Neural cell (in vitro differentiated cells): ENCODE measurements at regions not wholly inside any gene's neighbourhood (a gene's known extent, or its start where the extent isn't known, plus 50 kb on each side); places are given as distances from the start of the nearest gene placed in this dataset.

Experiments used
- H2AFZ ChIP-seq: fragments of 200-600, 300-800 bp; sonication (generic), shearing (Covaris generic); 2 replicates; pipeline ENCODE4 v1.6.0; 2014; ENCODE audit warnings: low read depth, mild to moderate bottlenecking, antibody characterized with exemption, low read length, moderate library complexity
- H3F3A ChIP-seq: fragments of 200-600 bp; shearing (Covaris generic); 2 replicates; pipeline ENCODE4 v1.6.1; 2016; ENCODE audit warnings: mild to moderate bottlenecking, moderate library complexity, mixed read lengths, antibody characterized with exemption, low read length; ENCODE audit not compliant: insufficient read depth, poor library complexity, severe bottlenecking
- H3K27ac ChIP-seq: fragments of 200-600, 300-800 bp; sonication (generic), shearing (Covaris generic); 2 replicates; pipeline ENCODE4 v1.5.1; 2014; ENCODE audit warnings: mild to moderate bottlenecking, low read length, moderate library complexity
- H3K27me3 ChIP-seq: fragments of 300-800, 200-600 bp; sonication (generic), shearing (Covaris generic); 2 replicates; pipeline ENCODE4 v1.6.0; 2014; ENCODE audit warnings: mild to moderate bottlenecking, low read depth, low read length, moderate library complexity; ENCODE audit not compliant: insufficient read depth
- H3K36me3 ChIP-seq: fragments of 300-800, 200-600 bp; sonication (generic), shearing (Covaris generic); 2 replicates; pipeline ENCODE4 v1.5.1; 2014; ENCODE audit warnings: mild to moderate bottlenecking, antibody characterized with exemption, low read length, moderate library complexity; ENCODE audit not compliant: insufficient read depth
- H3K4me2 ChIP-seq: fragments of 300-800, 200-600 bp; sonication (generic), shearing (Covaris generic); 2 replicates; pipeline ENCODE4 v1.6.0; 2014; ENCODE audit warnings: mild to moderate bottlenecking, low read length
- H3K4me3 ChIP-seq: fragments of 300-800, 200-600 bp; sonication (generic), shearing (Covaris generic); 2 replicates; pipeline ENCODE4 v1.5.1; 2014; ENCODE audit warnings: mild to moderate bottlenecking, low read length, moderate library complexity
- H3K79me2 ChIP-seq: fragments of 200-600 bp; shearing (Covaris generic); replicated peaks from 2 replicates; pipeline ENCODE4 v1.6.0; 2014; ENCODE audit warnings: mild to moderate bottlenecking, low read length, moderate library complexity; ENCODE audit not compliant: insufficient read depth
- H3K9ac ChIP-seq: fragments of 300-800, 200-600 bp; sonication (generic), shearing (Covaris generic); 2 replicates; pipeline ENCODE4 v1.6.1; 2016; ENCODE audit warnings: mild to moderate bottlenecking, low read length, mixed read lengths
- H3K9me2 ChIP-seq: fragments of 200-600 bp; shearing (Covaris generic); 2 replicates; pipeline ENCODE4 v1.6.1; 2016; ENCODE audit warnings: mild to moderate bottlenecking, low read length, mixed read lengths; ENCODE audit not compliant: insufficient read depth
- H3K9me3 ChIP-seq: fragments of 200-600, 300-800 bp; sonication (generic), shearing (Covaris generic); 2 replicates; pipeline ENCODE4 v1.6.1; 2016; ENCODE audit warnings: mild to moderate bottlenecking, mixed run types, low read length, moderate library complexity, mixed read lengths
- H4K20me1 ChIP-seq: fragments of 200-600 bp; shearing (Covaris generic); 2 replicates; pipeline ENCODE4 v1.6.1; 2016; ENCODE audit warnings: mild to moderate bottlenecking, mixed run types; ENCODE audit not compliant: insufficient read depth
- EP300 ChIP-seq: fragments of 450-650 bp; conservative IDR thresholded peaks from 2 replicates; pipeline ENCODE4 v1.6.1; 2014; ENCODE audit warnings: antibody characterized with exemption, mild to moderate bottlenecking, moderate library complexity; ENCODE audit not compliant: poor library complexity, severe bottlenecking
- EZH2 ChIP-seq: fragments of 200-600, 300-800 bp; shearing (Covaris generic), sonication (generic); IDR thresholded peaks from 2 replicates; pipeline ENCODE4 v1.6.1; 2014; ENCODE audit warnings: antibody characterized with exemption, low read length, borderline replicate concordance, mild to moderate bottlenecking; ENCODE audit not compliant: insufficient read depth, poor library complexity, severe bottlenecking
- MXI1 ChIP-seq: fragments of 450-650 bp; conservative IDR thresholded peaks from 2 replicates; pipeline ENCODE4 v1.6.1; 2014; ENCODE audit warnings: antibody characterized with exemption, mild to moderate bottlenecking; ENCODE audit not compliant: poor library complexity, severe bottlenecking
- POLR2AphosphoS5 ChIP-seq: IDR thresholded peaks from 2 replicates; pipeline ENCODE4 v1.6.1; 2012
- RAD21 ChIP-seq: fragments of 450-650 bp; conservative IDR thresholded peaks from 2 replicates; pipeline ENCODE4 v1.6.1; 2014; ENCODE audit warnings: antibody characterized with exemption, mild to moderate bottlenecking, moderate library complexity
- SMC3 ChIP-seq: fragments of 450-650 bp; conservative IDR thresholded peaks from 2 replicates; pipeline ENCODE4 v1.6.1; 2014; ENCODE audit warnings: antibody characterized with exemption, mild to moderate bottlenecking, moderate library complexity; ENCODE audit not compliant: poor library complexity
- TAF1 ChIP-seq: IDR thresholded peaks from 2 replicates; pipeline ENCODE4 v1.6.1; 2012; ENCODE audit warnings: low read depth
- TF ChIP-seq, protein P1 (sequence below): fragments of 450-650 bp; IDR thresholded peaks from 2 replicates; pipeline ENCODE4 v1.5.1; 2014; ENCODE audit warnings: antibody characterized with exemption, mild to moderate bottlenecking, moderate library complexity; ENCODE audit not compliant: poor library complexity, severe bottlenecking
- TF ChIP-seq, protein P2 (sequence below): IDR thresholded peaks from 2 replicates; pipeline ENCODE4 v1.6.1; 2012; ENCODE audit warnings: borderline replicate concordance

DNA sequence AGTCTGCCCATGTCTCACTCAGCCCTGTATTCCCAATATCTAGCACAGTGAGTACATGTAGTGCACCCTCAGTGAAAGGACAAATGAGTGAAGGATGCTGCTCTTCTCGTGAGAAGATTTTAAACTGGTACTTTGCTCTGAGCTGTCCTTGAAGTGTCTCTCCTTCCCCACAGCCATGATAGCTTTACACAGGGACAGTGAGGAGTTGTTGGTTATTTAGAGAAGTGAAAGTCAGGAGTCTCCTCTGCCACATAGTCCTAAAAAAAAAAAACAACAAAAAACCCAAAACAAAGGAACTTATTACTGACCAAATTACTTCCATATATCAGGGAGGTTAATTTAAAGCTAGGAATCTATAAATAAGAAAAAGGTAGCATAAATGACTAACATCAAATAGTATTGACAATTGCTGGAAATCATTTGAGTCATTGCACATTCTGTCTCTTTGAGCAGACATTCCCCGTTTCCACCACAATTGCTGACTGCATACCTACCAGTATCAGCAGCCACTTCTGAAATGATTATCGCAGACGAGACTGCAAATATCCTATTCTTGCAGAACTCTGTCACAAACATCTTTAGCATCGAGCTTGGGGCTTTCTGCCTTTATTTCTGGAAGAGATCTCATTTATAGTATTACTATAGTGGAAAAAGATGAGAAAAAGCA lies 202.1 kb downstream of the PTEN start:
- Histone ChIP-seq H3K79me2 (no peaks in the 10 kb centered on the region), H3K4me2 (no peak overlapping the region), H3K36me3 (no peaks in the 10 kb centered on the region), H3K9ac (no peak overlapping the region), H4K20me1 (no peaks in the 10 kb centered on the region), H3F3A (no peaks in the 10 kb centered on the region), H3K4me3 (no peak overlapping the region), H2AFZ (no peak overlapping the region), H3K9me2 (no peaks in the 10 kb centered on the region), H3K27me3 (no peaks in the 10 kb centered on the region), H3K9me3 (no peaks in the 10 kb centered on the region), H3K27ac (no peak overlapping the region)
- no peak for TF ChIP-seq MXI1
- TF ChIP-seq POLR2AphosphoS5 = no peak
- no peak for TF ChIP-seq SMC3
- no peak for TF ChIP-seq EZH2
- TF ChIP-seq EP300 = no peak
- TF ChIP-seq, protein P1, sequence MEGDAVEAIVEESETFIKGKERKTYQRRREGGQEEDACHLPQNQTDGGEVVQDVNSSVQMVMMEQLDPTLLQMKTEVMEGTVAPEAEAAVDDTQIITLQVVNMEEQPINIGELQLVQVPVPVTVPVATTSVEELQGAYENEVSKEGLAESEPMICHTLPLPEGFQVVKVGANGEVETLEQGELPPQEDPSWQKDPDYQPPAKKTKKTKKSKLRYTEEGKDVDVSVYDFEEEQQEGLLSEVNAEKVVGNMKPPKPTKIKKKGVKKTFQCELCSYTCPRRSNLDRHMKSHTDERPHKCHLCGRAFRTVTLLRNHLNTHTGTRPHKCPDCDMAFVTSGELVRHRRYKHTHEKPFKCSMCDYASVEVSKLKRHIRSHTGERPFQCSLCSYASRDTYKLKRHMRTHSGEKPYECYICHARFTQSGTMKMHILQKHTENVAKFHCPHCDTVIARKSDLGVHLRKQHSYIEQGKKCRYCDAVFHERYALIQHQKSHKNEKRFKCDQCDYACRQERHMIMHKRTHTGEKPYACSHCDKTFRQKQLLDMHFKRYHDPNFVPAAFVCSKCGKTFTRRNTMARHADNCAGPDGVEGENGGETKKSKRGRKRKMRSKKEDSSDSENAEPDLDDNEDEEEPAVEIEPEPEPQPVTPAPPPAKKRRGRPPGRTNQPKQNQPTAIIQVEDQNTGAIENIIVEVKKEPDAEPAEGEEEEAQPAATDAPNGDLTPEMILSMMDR = no peak
- TF ChIP-seq, protein P2, sequence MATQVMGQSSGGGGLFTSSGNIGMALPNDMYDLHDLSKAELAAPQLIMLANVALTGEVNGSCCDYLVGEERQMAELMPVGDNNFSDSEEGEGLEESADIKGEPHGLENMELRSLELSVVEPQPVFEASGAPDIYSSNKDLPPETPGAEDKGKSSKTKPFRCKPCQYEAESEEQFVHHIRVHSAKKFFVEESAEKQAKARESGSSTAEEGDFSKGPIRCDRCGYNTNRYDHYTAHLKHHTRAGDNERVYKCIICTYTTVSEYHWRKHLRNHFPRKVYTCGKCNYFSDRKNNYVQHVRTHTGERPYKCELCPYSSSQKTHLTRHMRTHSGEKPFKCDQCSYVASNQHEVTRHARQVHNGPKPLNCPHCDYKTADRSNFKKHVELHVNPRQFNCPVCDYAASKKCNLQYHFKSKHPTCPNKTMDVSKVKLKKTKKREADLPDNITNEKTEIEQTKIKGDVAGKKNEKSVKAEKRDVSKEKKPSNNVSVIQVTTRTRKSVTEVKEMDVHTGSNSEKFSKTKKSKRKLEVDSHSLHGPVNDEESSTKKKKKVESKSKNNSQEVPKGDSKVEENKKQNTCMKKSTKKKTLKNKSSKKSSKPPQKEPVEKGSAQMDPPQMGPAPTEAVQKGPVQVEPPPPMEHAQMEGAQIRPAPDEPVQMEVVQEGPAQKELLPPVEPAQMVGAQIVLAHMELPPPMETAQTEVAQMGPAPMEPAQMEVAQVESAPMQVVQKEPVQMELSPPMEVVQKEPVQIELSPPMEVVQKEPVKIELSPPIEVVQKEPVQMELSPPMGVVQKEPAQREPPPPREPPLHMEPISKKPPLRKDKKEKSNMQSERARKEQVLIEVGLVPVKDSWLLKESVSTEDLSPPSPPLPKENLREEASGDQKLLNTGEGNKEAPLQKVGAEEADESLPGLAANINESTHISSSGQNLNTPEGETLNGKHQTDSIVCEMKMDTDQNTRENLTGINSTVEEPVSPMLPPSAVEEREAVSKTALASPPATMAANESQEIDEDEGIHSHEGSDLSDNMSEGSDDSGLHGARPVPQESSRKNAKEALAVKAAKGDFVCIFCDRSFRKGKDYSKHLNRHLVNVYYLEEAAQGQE = no peak
- TF ChIP-seq RAD21 = no peak
- no peak for TF ChIP-seq TAF1

DNA sequence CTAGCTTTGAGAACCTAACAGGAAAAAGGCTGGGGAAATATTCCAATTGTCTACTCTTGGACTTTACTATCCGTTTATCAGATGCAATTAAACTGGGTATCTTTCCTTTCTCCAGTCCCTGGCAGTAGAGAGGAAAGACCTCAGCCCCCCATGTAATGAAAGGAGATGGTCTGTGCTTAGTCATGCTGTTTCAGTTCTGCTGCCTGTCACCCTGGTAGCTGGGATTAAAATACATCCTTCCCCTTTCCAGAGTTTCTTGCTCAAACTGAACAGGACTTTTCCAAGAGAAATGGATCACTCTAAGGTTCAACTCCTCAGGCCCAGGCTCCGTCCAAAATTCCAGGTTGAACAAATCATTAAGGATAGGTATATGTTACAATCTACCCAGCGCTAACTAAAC lies 202.9 kb downstream of the PTEN start:
- Histone ChIP-seq H4K20me1 (no peaks in the 10 kb centered on the region), H3K79me2 (no peaks in the 10 kb centered on the region), H2AFZ (no peak overlapping the region), H3K36me3 (no peaks in the 10 kb centered on the region), H3F3A (no peaks in the 10 kb centered on the region), H3K4me3 (no peak overlapping the region), H3K9ac (no peak overlapping the region), H3K27me3 (no peaks in the 10 kb centered on the region), H3K27ac (no peak overlapping the region), H3K4me2 (no peak overlapping the region), H3K9me2 (no peaks in the 10 kb centered on the region), H3K9me3 (no peaks in the 10 kb centered on the region)
- TF ChIP-seq MXI1 (no peak), POLR2AphosphoS5 (no peak), EP300 (no peak), TAF1 (no peak), SMC3 (no peak), EZH2 (no peak), RAD21 (no peak)
- TF ChIP-seq, protein P2 = no peak
- TF ChIP-seq, protein P1 = no peak
